GM23338 (cell line): ENCODE measurements at regions not wholly inside any gene's neighbourhood (a gene's known extent, or its start where the extent isn't known, plus 50 kb on each side); places are given as distances from the start of the nearest gene placed in this dataset.

Experiments used
- ATAC-seq: fragments of 200-7000 bp; cut with Tn5 transposase; 3 replicates; pipeline ENCODE4 v1.9.1; 2020
- DNase-seq: peaks from one replicate; pipeline ENCODE4 v3.0.0-alpha.2; 2015; ENCODE audit warnings: low spot score
- H2AFZ ChIP-seq: fragments of 200-600 bp; sonication (generic); 2 replicates; pipeline ENCODE4 v1.8.0; 2016; ENCODE audit warnings: antibody characterized with exemption, mild to moderate bottlenecking, moderate library complexity
- H3F3A ChIP-seq: fragments of 200-600 bp; sonication (generic); replicated peaks from 2 replicates; pipeline ENCODE4 v1.8.0; 2017; ENCODE audit warnings: antibody characterized with exemption, mixed run types, low read depth
- H3K27ac ChIP-seq: fragments of 200-600 bp; sonication (generic); 2 replicates; pipeline ENCODE4 v1.6.1; 2016; ENCODE audit warnings: low read depth
- H3K27me3 ChIP-seq: fragments of 200-600 bp; sonication (generic); 2 replicates; pipeline ENCODE4 v1.8.0; 2016; ENCODE audit warnings: mild to moderate bottlenecking, mixed run types, moderate library complexity; ENCODE audit not compliant: insufficient read depth
- H3K36me3 ChIP-seq: fragments of 200-600 bp; sonication (generic); 2 replicates; pipeline ENCODE4 v1.8.0; 2016; ENCODE audit warnings: mild to moderate bottlenecking; ENCODE audit not compliant: insufficient read depth
- H3K4me1 ChIP-seq: fragments of 200-600 bp; sonication (generic); 2 replicates; pipeline ENCODE4 v1.8.0; 2016; ENCODE audit warnings: mild to moderate bottlenecking, moderate library complexity; ENCODE audit not compliant: insufficient read depth
- H3K4me2 ChIP-seq: fragments of 200-600 bp; sonication (generic); 2 replicates; pipeline ENCODE4 v1.7.1; 2017; ENCODE audit warnings: mixed run types
- H3K4me3 ChIP-seq: fragments of 200-600 bp; sonication (generic); 2 replicates; pipeline ENCODE4 v1.6.1; 2016; ENCODE audit warnings: mixed run types
- H3K79me2 ChIP-seq: fragments of 200-600 bp; sonication (generic); replicated peaks from 2 replicates; pipeline ENCODE4 v1.8.0; 2017; ENCODE audit warnings: mild to moderate bottlenecking; ENCODE audit not compliant: insufficient read depth
- H3K9me2 ChIP-seq: fragments of 200-600 bp; sonication (generic); 2 replicates; pipeline ENCODE4 v1.8.0; 2017; ENCODE audit not compliant: insufficient read depth
- H4K20me1 ChIP-seq: fragments of 200-600 bp; sonication (generic); replicated peaks from 2 replicates; pipeline ENCODE4 v1.8.0; 2017; ENCODE audit warnings: mild to moderate bottlenecking; ENCODE audit not compliant: insufficient read depth
- H3K27ac Mint-ChIP-seq: 2 replicates; pipeline ENCODE4 v1.8.0; 2020; ENCODE audit warnings: inconsistent platforms, mild to moderate bottlenecking, moderate library complexity, mixed read lengths
- H3K27me3 Mint-ChIP-seq: 3 replicates; pipeline ENCODE4 v1.8.0; 2022; ENCODE audit warnings: low read depth, mild to moderate bottlenecking, moderate library complexity, mixed read lengths, inconsistent platforms; ENCODE audit not compliant: insufficient read depth, poor library complexity
- H3K36me3 Mint-ChIP-seq: 3 replicates; pipeline ENCODE4 v1.8.0; 2021; ENCODE audit warnings: low read depth, mild to moderate bottlenecking, inconsistent platforms, moderate library complexity, mixed read lengths
- H3K4me1 Mint-ChIP-seq: 3 replicates; pipeline ENCODE4 v1.8.0; 2020; ENCODE audit warnings: mild to moderate bottlenecking, inconsistent platforms, mixed read lengths
- H3K4me3 Mint-ChIP-seq: 3 replicates; pipeline ENCODE4 v1.8.0; 2021; ENCODE audit warnings: moderate library complexity, mild to moderate bottlenecking, inconsistent platforms, mixed read lengths
- H3K9me3 Mint-ChIP-seq: 3 replicates; pipeline ENCODE4 v1.8.0; 2020; ENCODE audit warnings: moderate library complexity, mild to moderate bottlenecking, inconsistent platforms, mixed read lengths
- EZH2 ChIP-seq: fragments of 200-600 bp; sonication (generic); IDR thresholded peaks from one replicate; pipeline ENCODE4 v1.8.0; 2017; ENCODE audit warnings: antibody characterized with exemption, mild to moderate bottlenecking, low read depth; ENCODE audit not compliant: unreplicated experiment
- JUNB ChIP-seq: IDR thresholded peaks from one replicate; pipeline ENCODE4 v1.6.1; 2016; ENCODE audit warnings: antibody characterized with exemption; ENCODE audit not compliant: unreplicated experiment
- NANOG ChIP-seq: IDR thresholded peaks from 2 replicates; pipeline ENCODE4 v1.6.1; 2016; ENCODE audit warnings: antibody characterized with exemption, borderline replicate concordance
- ZNF462 ChIP-seq: fragments of 250-450 bp; sonication (Bioruptor Pico); IDR thresholded peaks from 2 replicates; pipeline ENCODE4 v1.5.0; 2020; ENCODE audit warnings: mild to moderate bottlenecking, moderate library complexity
- TF ChIP-seq, protein P1 (sequence below): IDR thresholded peaks from 2 replicates; pipeline ENCODE4 v1.6.1; 2016; ENCODE audit warnings: antibody characterized with exemption

- TF ChIP-seq, protein P1, sequence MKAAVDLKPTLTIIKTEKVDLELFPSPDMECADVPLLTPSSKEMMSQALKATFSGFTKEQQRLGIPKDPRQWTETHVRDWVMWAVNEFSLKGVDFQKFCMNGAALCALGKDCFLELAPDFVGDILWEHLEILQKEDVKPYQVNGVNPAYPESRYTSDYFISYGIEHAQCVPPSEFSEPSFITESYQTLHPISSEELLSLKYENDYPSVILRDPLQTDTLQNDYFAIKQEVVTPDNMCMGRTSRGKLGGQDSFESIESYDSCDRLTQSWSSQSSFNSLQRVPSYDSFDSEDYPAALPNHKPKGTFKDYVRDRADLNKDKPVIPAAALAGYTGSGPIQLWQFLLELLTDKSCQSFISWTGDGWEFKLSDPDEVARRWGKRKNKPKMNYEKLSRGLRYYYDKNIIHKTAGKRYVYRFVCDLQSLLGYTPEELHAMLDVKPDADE = no peak
- TF ChIP-seq JUNB (no peak), ZNF462 (CRISPR knock-in tag) (no peak), NANOG (no peak)
Observed at GRCh38 chr10:10366836-10367235, 650.8 kb upstream of the CELF2 start (continued).

- Histone ChIP-seq H3K9me2 (no peaks in the 10 kb centered on the region), H3K36me3 (no peaks in the 10 kb centered on the region), H3K27ac (no peak overlapping the region), H3K4me3 (no peak overlapping the region), H3K79me2 (no peaks in the 10 kb centered on the region), H3K4me1 (peaks cover under 1% of the 10 kb centered on the region), H4K20me1 (no peaks in the 10 kb centered on the region), H3F3A (no peaks in the 10 kb centered on the region), H3K27me3 (no peaks in the 10 kb centered on the region), H2AFZ (peak overlapping the region; percentile 56; the same call in 1 of the 2 replicates), H3K4me2 (no peak overlapping the region)
- Mint-ChIP-seq H3K4me3 (no peak overlapping the region), H3K36me3 (no peaks in the 10 kb centered on the region), H3K27ac (peak overlapping the region; percentile 28; the same call in 1 of the 2 replicates), H3K9me3 (no peaks in the 10 kb centered on the region; the same call in 2 of the 3 replicates), H3K27me3 (peaks cover 3% of the 10 kb centered on the region), H3K4me1 (peaks cover 15% of the 10 kb centered on the region)
- ATAC-seq (no peak), DNase-seq (no peak)
- TF ChIP-seq EZH2 (no peak), ZNF462 (CRISPR knock-in tag) (no peak), NANOG (no peak)
Observed at GRCh38 chr10:10367264-10367663, 650.4 kb upstream of the CELF2 start.
